ENCODE measurements at regions not wholly inside any gene's neighbourhood (a gene's known extent, or its start where the extent isn't known, plus 50 kb on each side); places are given as distances from the start of the nearest gene placed in this dataset.

- Histone ChIP-seq H3K4me3 (ENCODE audit: control insufficient read depth in 2 of 3, extremely low read depth in 1 of 3, insufficient read depth in 2 of 3, low read depth in 1 of 3, low read length in 3 of 3) (no peak overlapping the region), H3K9me3 (ENCODE audit: control insufficient read depth, low read depth, low read length) (no peaks in the 10 kb centered on the region), H2AFZ (ENCODE audit: control insufficient read depth, low read length) (no peak overlapping the region), H3K4me1 (ENCODE audit: control insufficient read depth, extremely low read depth, insufficient read depth, low read length) (no peaks in the 10 kb centered on the region), H3K27ac (ENCODE audit: control insufficient read depth, insufficient read depth, low read length) (no peak overlapping the region), H3K36me3 (ENCODE audit: control insufficient read depth in 2 of 2, extremely low read depth in 1 of 2, insufficient read depth in 2 of 2, low read length in 2 of 2) (no peaks in the 10 kb centered on the region), H3K4me2 (ENCODE audit: control insufficient read depth, extremely low read depth, insufficient read depth, low read depth, low read length) (no peak overlapping the region), H3K9me1 (ENCODE audit: control insufficient read depth, extremely low read depth, insufficient read depth, low read length) (no peaks in the 10 kb centered on the region), H3K79me2 (ENCODE audit: control insufficient read depth, insufficient read depth, low read length) (no peaks in the 10 kb centered on the region), H4K20me1 (ENCODE audit: control insufficient read depth, extremely low read depth, insufficient read depth, low read length) (no peaks in the 10 kb centered on the region), H3K27me3 (ENCODE audit: control insufficient read depth, extremely low read depth, insufficient read depth, low read length) (no peaks in the 10 kb centered on the region), H3K9ac (ENCODE audit: control insufficient read depth, extremely low read depth, insufficient read depth, low read length) (no peak overlapping the region)
- FAIRE-seq (no peak), DNase-seq (ENCODE audit: low read depth, low spot score) (no peak)
- dilution Hi-C loops (cut with MboI; ENCODE audit: extremely low pct_ligation_motif_present, low sequenced_read_pairs): no loop called here
- TF ChIP-seq EZH2 (IDR thresholded peaks at IDR 0.05; ENCODE audit: low read length) (no peak), CTCF (optimal IDR thresholded peaks at IDR 0.05 in 1 of 3, IDR thresholded peaks at IDR 0.05 in 1 of 3, conservative IDR thresholded peaks at IDR 0.05 in 1 of 3; ENCODE audit: extremely low read depth in 1 of 3, insufficient read depth in 2 of 3, low read length in 3 of 3) (no peak)
Measured at GRCh38 chr3:30462721-30463470, 143.5 kb upstream of the TGFBR2 start.

- dilution Hi-C loops (cut with MboI; ENCODE audit: extremely low pct_ligation_motif_present, low sequenced_read_pairs): no loop called here
- H3K9me3 ChIP-seq (ENCODE audit: control insufficient read depth, low read depth, low read length): no peaks in the 10 kb centered on the region
- H3K9me1 ChIP-seq (ENCODE audit: control insufficient read depth, extremely low read depth, insufficient read depth, low read length): no peaks in the 10 kb centered on the region
- H3K4me3 ChIP-seq (ENCODE audit: control insufficient read depth in 2 of 3, extremely low read depth in 1 of 3, insufficient read depth in 2 of 3, low read depth in 1 of 3, low read length in 3 of 3): no peak overlapping the region
- no peak overlapping the region for H3K27ac ChIP-seq (ENCODE audit: control insufficient read depth, insufficient read depth, low read length)
- FAIRE-seq (no peak), DNase-seq (ENCODE audit: low read depth, low spot score) (no peak)
- H3K4me2 ChIP-seq (ENCODE audit: control insufficient read depth, extremely low read depth, insufficient read depth, low read depth, low read length): no peak overlapping the region
- no peaks in the 10 kb centered on the region for H4K20me1 ChIP-seq (ENCODE audit: control insufficient read depth, extremely low read depth, insufficient read depth, low read length)
- no peaks in the 10 kb centered on the region for H3K36me3 ChIP-seq (ENCODE audit: control insufficient read depth in 2 of 2, extremely low read depth in 1 of 2, insufficient read depth in 2 of 2, low read length in 2 of 2)
- H2AFZ ChIP-seq (ENCODE audit: control insufficient read depth, low read length): no peak overlapping the region
- TF ChIP-seq EZH2 (IDR thresholded peaks at IDR 0.05; ENCODE audit: low read length) (no peak), CTCF (optimal IDR thresholded peaks at IDR 0.05 in 1 of 3, IDR thresholded peaks at IDR 0.05 in 1 of 3, conservative IDR thresholded peaks at IDR 0.05 in 1 of 3; ENCODE audit: extremely low read depth in 1 of 3, insufficient read depth in 2 of 3, low read length in 3 of 3) (no peak)
- no peaks in the 10 kb centered on the region for H3K27me3 ChIP-seq (ENCODE audit: control insufficient read depth, extremely low read depth, insufficient read depth, low read length)
- no peak overlapping the region for H3K9ac ChIP-seq (ENCODE audit: control insufficient read depth, extremely low read depth, insufficient read depth, low read length)
- no peaks in the 10 kb centered on the region for H3K4me1 ChIP-seq (ENCODE audit: control insufficient read depth, extremely low read depth, insufficient read depth, low read length)
- no peaks in the 10 kb centered on the region for H3K79me2 ChIP-seq (ENCODE audit: control insufficient read depth, insufficient read depth, low read length)
Measured at GRCh38 chr3:30464381-30464780, 142.0 kb upstream of the TGFBR2 start.
